GM12874 (cell line): ENCODE measurements at regions not wholly inside any gene's neighbourhood (a gene's known extent, or its start where the extent isn't known, plus 50 kb on each side); places are given as distances from the start of the nearest gene placed in this dataset.

ENCODE experiments used
- CTCF ChIP-seq: IDR thresholded peaks from 2 replicates; pipeline ENCODE4 v1.5.1; 2011; ENCODE audit warnings: low read depth, mild to moderate bottlenecking, control low read depth, low read length, moderate library complexity; ENCODE audit not compliant: insufficient read depth

DNA sequence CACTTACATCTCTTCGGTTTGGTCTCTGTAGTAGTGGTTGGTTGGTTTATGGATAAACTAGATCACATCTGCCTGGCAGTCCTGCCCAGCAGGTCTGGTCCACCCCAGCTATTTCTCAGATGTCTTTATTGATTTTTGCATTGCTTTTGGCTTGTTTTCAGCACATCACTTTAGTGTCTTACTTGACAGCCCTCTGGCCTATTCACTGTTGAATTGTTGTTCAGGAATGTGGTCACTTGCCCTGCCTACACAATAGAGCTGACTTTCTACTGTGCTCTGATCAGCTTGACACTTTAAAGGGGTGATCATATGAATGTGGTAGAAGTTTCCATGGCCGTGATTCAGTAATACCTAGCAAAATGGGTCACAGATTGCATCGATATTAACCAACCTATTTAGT lies 719.2 kb upstream of the LRRN3 start:
- TF ChIP-seq CTCF = no peak

DNA sequence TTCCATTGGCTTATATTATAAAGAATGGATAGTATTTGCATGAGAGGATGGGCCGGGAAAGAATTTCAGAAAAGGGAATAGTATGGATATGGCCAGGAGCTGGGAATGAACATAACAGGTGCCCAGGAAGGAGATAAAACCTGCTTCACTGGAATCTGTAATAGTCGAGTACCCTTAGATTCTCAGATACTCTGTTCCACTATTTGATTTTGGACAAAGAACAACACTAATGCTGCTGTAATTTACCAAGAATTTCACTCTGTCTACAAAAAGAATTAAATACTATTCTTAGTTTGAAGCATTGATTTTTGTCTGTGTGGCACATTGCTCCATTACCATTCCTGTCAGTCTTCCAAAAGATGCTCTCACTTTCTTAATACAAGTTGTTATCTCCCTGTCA lies 718.2 kb upstream of the LRRN3 start:
- TF ChIP-seq CTCF = no peak

DNA sequence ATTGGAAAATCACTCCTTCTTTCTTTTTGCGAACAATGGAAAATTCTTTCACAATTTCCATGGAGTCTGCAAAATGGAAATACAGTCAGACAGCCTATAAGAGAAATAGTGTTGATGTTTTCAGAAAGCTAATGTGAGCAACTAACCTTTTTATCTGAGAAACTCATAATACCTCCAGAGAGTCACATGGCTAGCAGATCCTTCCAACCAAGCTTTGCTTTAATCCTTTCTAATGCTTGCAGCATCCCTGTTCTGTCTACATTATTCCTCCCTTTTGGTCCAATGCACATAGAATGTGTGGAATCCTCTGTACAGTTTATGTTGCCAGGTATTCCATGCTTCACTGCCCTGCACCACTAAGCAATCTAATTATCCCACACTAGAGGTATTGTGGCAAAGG lies 717.5 kb upstream of the LRRN3 start:
- no peak for TF ChIP-seq CTCF

DNA sequence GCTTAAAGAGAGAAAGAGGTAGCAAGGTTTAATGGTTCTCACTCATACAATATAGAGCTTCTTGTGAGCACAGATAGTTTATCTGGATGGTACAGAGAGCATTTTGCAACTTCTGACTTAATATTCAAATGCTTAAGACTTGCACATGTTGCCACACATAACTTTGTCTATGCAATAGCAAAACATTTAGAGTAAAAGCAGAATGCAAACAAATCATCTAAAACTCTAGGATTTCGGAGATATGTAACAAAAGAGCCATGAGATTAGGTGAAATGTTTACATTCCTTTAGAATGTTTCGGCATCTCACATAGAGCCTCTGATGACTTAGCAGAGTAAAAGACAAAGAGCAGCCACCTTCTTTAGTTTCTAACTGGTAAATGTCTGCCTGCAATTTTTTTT lies 717.1 kb upstream of the LRRN3 start:
- no peak for TF ChIP-seq CTCF

DNA sequence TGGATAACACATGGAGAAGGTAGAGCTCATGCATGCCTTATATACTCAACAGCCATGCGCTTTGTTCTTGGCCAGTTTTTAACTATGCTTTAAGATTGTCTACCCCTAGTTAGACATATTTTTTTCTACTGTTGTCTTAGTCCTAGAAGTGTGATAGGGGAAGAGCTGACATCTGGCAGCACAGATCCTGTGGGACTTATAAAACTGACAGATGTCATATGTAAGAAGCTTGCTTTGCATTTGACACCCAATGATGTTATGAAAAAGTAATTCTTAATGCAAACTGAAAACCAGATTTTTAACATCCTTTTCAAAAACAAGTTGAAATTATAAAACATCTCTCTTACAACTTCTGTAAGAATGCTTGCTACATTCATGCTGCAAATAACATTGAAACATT lies 715.9 kb upstream of the LRRN3 start:
- TF ChIP-seq CTCF = no peak

DNA sequence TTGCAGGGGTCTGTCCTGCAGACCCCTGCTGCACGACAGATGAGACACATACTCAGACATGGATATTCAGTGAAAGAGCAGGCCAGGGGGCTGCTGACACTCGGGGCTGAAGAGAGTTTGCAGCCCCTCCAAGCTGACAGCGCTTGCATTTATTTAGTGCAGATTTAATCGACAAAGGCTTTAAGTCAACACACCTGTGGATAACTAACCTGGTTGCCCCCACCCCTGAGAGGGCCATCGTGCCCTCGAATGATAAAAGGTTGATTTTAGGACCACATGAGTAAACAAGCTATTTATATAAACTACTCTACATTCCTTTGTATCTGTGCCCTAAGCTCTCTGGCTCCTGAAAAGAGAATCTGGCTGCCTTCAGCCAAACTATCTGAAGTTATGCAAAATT lies 708.2 kb upstream of the LRRN3 start:
- no peak for TF ChIP-seq CTCF

DNA sequence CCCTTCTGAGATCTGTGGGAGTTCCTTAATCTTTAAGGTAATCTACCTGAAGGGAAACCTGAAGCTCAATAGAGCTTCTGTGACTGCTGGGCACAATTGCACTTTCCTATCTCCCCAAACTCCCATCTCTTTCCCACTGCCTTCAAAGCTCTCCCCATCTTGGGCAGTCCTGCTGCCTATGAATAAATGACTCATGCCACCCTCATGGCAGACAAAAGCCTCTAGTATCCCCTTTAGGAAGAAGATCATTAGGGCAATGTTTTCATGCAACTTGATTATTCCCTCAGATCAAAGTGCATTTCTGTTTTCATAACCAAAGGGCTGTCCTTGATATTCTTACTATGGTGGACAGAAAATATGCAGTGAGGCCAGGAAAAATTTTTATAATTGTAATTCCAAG lies 704.9 kb upstream of the LRRN3 start:
- TF ChIP-seq CTCF = no peak

GRCh38 chr7:110386913-110387312 lies 704.0 kb upstream of the LRRN3 start:
- TF ChIP-seq CTCF = no peak
